H1 (cell line): ENCODE measurements at regions not wholly inside any gene's neighbourhood (a gene's known extent, or its start where the extent isn't known, plus 50 kb on each side); places are given as distances from the start of the nearest gene placed in this dataset.

ENCODE experiments used
- CTCF ChIA-PET: fragments of 300-600 bp; sonication (Branson Sonifier 250); formaldehyde crosslinking; loops from one replicate; lab custom pipeline; 2021; ENCODE audit not compliant: partially characterized antibody; lab: Charles Lee
- POLR2A ChIA-PET: fragments of 300-600 bp; sonication (Branson Sonifier 250); formaldehyde crosslinking; loops from one replicate; lab custom pipeline; 2021; ENCODE audit warnings: inconsistent platforms; ENCODE audit not compliant: partially characterized antibody; lab: Charles Lee
- DNase-seq, 2 experiments: peaks; one replicate each; pipeline versions ENCODE4 v3.0.0 to v3.0.0-alpha.2; 2010 to 2022; ENCODE audit warnings: low spot score in 2 of 2, low read depth in 1 of 2, mixed read lengths in 1 of 2
- FAIRE-seq: peaks from 2 replicates; lab custom pipeline; 2011; peaks lifted over from hg19 to GRCh38; lab: Jason Lieb, UNC
- H2AFZ ChIP-seq: 2 replicates; pipeline ENCODE4 v1.8.1; 2012; ENCODE audit warnings: low read length, inconsistent platforms
- H2AK5ac ChIP-seq: 2 replicates; pipeline ENCODE4 v1.6.1; 2013; ENCODE audit warnings: low read depth, low read length
- H2BK120ac ChIP-seq: replicated peaks from 2 replicates; pipeline ENCODE3; 2013; ENCODE audit warnings: low read depth, low read length, inconsistent platforms
- H2BK12ac ChIP-seq: 2 replicates; pipeline ENCODE4 v1.6.1; 2013; ENCODE audit warnings: low read depth, low read length
- H2BK15ac ChIP-seq: 2 replicates; pipeline ENCODE4 v1.6.1; 2013; ENCODE audit warnings: low read length
- H2BK20ac ChIP-seq: 2 replicates; pipeline ENCODE4 v1.6.1; 2013; ENCODE audit warnings: low read length
- H2BK5ac ChIP-seq: 2 replicates; pipeline ENCODE4 v1.6.1; 2013; ENCODE audit warnings: low read depth, low read length
- H3K14ac ChIP-seq: 2 replicates; pipeline ENCODE4 v1.6.1; 2013; ENCODE audit warnings: inconsistent platforms; ENCODE audit not compliant: insufficient read length
- H3K18ac ChIP-seq: 2 replicates; pipeline ENCODE4 v1.6.1; 2013; ENCODE audit warnings: low read length; ENCODE audit errors: extremely low read depth
- H3K23ac ChIP-seq: 2 replicates; pipeline ENCODE4 v1.6.1; 2013; ENCODE audit warnings: inconsistent platforms; ENCODE audit not compliant: insufficient read length
- H3K23me2 ChIP-seq: 2 replicates; pipeline ENCODE4 v1.6.1; 2013; ENCODE audit warnings: low read depth, low read length
- H3K27ac ChIP-seq: 2 replicates; pipeline ENCODE4 v1.6.1; 2011; ENCODE audit warnings: low read depth, low read length, inconsistent platforms
- H3K27me3 ChIP-seq, 4 experiments: replicated peaks in 1 of 4; 1 replicate in 1 of 4; 2 replicates in 3 of 4; pipeline versions ENCODE4 v1.6.1 to v1.8.1; 2011 to 2013; ENCODE audit warnings: low read length in 3 of 4, mild to moderate bottlenecking in 3 of 4, inconsistent platforms in 2 of 4, mixed read lengths in 2 of 4, moderate library complexity in 1 of 4; ENCODE audit not compliant: control insufficient read depth in 3 of 4, insufficient read depth in 3 of 4; ENCODE audit errors: extremely low read depth in 1 of 4
- H3K36me3 ChIP-seq, 4 experiments: 2 replicates each; pipeline versions ENCODE4 v1.6.1 to v1.8.1; 2011 to 2013; ENCODE audit warnings: mild to moderate bottlenecking in 4 of 4, low read length in 3 of 4, moderate library complexity in 2 of 4, control low read depth in 1 of 4, inconsistent platforms in 1 of 4; ENCODE audit not compliant: insufficient read depth in 4 of 4, control insufficient read depth in 2 of 4
- H3K4ac ChIP-seq: replicated peaks from 2 replicates; pipeline ENCODE3; 2013; ENCODE audit warnings: low read length, low read depth, mixed read lengths, inconsistent platforms; ENCODE audit not compliant: insufficient read length
- H3K4me1 ChIP-seq, 4 experiments: replicated peaks in 1 of 4; 1 replicate in 1 of 4; 2 replicates in 3 of 4; pipeline versions ENCODE4 v1.6.1 to v1.8.1; 2011 to 2013; ENCODE audit warnings: low read length in 3 of 4, inconsistent platforms in 2 of 4, mixed read lengths in 1 of 4; ENCODE audit not compliant: insufficient read depth in 4 of 4, control insufficient read depth in 3 of 4
- H3K4me2 ChIP-seq, 2 experiments: 2 replicates each; pipeline versions ENCODE4 v1.6.1 to v1.8.1; 2011 to 2013; ENCODE audit warnings: low read depth in 2 of 2, low read length in 2 of 2, control low read depth in 1 of 2, inconsistent platforms in 1 of 2, mild to moderate bottlenecking in 1 of 2; ENCODE audit not compliant: insufficient read depth in 1 of 2
- H3K4me3 ChIP-seq, 4 experiments: fragments of 200-600, 300-600 bp in 1 of 4; sonication (generic), shearing (Covaris generic), sonication (Bioruptor Twin) in 1 of 4; 2 replicates each; pipeline versions ENCODE4 v1.5.1 to v1.8.1; 2011 to 2016; ENCODE audit warnings: low read length in 4 of 4, low read depth in 3 of 4, control low read depth in 2 of 4, inconsistent platforms in 2 of 4, mild to moderate bottlenecking in 2 of 4, mixed read lengths in 1 of 4, moderate library complexity in 1 of 4; ENCODE audit not compliant: insufficient read depth in 2 of 4; ENCODE audit errors: extremely low read depth in 1 of 4
- H3K56ac ChIP-seq: replicated peaks from 2 replicates; pipeline ENCODE3; 2013; ENCODE audit warnings: low read depth, mild to moderate bottlenecking, mixed read lengths, low read length, inconsistent platforms; ENCODE audit not compliant: insufficient read length
- H3K79me1 ChIP-seq: 2 replicates; pipeline ENCODE4 v1.6.1; 2013; ENCODE audit warnings: low read depth, low read length, control low read depth
- H3K79me2 ChIP-seq, 2 experiments: 2 replicates each; pipeline versions ENCODE4 v1.6.1 to v1.8.1; 2012 to 2013; ENCODE audit warnings: low read length in 2 of 2, mild to moderate bottlenecking in 2 of 2, inconsistent platforms in 1 of 2; ENCODE audit not compliant: insufficient read depth in 2 of 2, control insufficient read depth in 1 of 2
- H3K9ac ChIP-seq, 4 experiments: replicated peaks in 1 of 4; 1 replicate in 1 of 4; 2 replicates in 3 of 4; pipeline versions ENCODE4 v1.6.1 to v1.8.1; 2011 to 2013; ENCODE audit warnings: low read depth in 3 of 4, low read length in 3 of 4, control low read depth in 2 of 4, mild to moderate bottlenecking in 2 of 4, moderate library complexity in 2 of 4, inconsistent platforms in 1 of 4; ENCODE audit errors: extremely low read depth in 1 of 4
- H3K9me3 ChIP-seq, 2 experiments: 2 replicates each; pipeline versions ENCODE4 v1.6.1 to v1.8.1; 2012 to 2013; ENCODE audit warnings: mild to moderate bottlenecking in 2 of 2, moderate library complexity in 2 of 2, control low read depth in 1 of 2, inconsistent platforms in 1 of 2, low read depth in 1 of 2, low read length in 1 of 2, mixed read lengths in 1 of 2; ENCODE audit not compliant: insufficient read depth in 2 of 2
- H4K20me1 ChIP-seq, 2 experiments: replicated peaks in 1 of 2; 2 replicates each; pipeline versions ENCODE3 to v1.8.1; 2011 to 2013; ENCODE audit warnings: inconsistent platforms in 2 of 2, low read length in 2 of 2, mild to moderate bottlenecking in 1 of 2; ENCODE audit not compliant: insufficient read depth in 2 of 2, control insufficient read depth in 1 of 2
- H4K5ac ChIP-seq: 2 replicates; pipeline ENCODE4 v1.6.1; 2013; ENCODE audit warnings: low read length, low read depth, mixed read lengths, inconsistent platforms; ENCODE audit not compliant: insufficient read length
- H4K8ac ChIP-seq: 2 replicates; pipeline ENCODE4 v1.8.0; 2013; ENCODE audit warnings: mild to moderate bottlenecking, moderate library complexity, low read length, inconsistent platforms; ENCODE audit not compliant: insufficient read depth; ENCODE audit errors: extremely low read depth
- H4K91ac ChIP-seq: replicated peaks from 2 replicates; pipeline ENCODE3; 2013; ENCODE audit warnings: low read length, mixed read lengths, inconsistent platforms; ENCODE audit not compliant: insufficient read length
- ASH2L ChIP-seq: fragments of 200-600, 300-600 bp; sonication (generic); IDR thresholded peaks from one replicate; pipeline ENCODE4 v1.7.1; 2017; ENCODE audit warnings: low read length
- CHD1 ChIP-seq: IDR thresholded peaks from 2 replicates; pipeline ENCODE4 v1.6.1; 2012; ENCODE audit warnings: low read depth, low read length, improper control_type of control experiment
- EGR1 ChIP-seq: IDR thresholded peaks from 2 replicates; pipeline ENCODE4 v1.6.1; 2011; ENCODE audit warnings: low read depth, low read length, borderline replicate concordance
- POLR2A ChIP-seq, 2 experiments: IDR thresholded peaks; 1 replicate in 1 of 2; 2 replicates in 1 of 2; pipeline ENCODE4 v1.6.1; 2011; ENCODE audit warnings: low read depth in 2 of 2, low read length in 2 of 2, mild to moderate bottlenecking in 2 of 2; ENCODE audit errors: control extremely low read depth in 1 of 2
- POU5F1 ChIP-seq: IDR thresholded peaks from 2 replicates; pipeline ENCODE4 v1.6.1; 2011; ENCODE audit warnings: low read depth, mild to moderate bottlenecking, low read length, moderate library complexity
- RNF2 ChIP-seq: fragments of 200-900, 300-1000 bp; sonication (generic); IDR thresholded peaks from 2 replicates; pipeline ENCODE4 v1.7.1; 2016; ENCODE audit warnings: borderline replicate concordance, low read depth, mild to moderate bottlenecking, antibody characterized with exemption, low read length; ENCODE audit not compliant: poor library complexity, severe bottlenecking; ENCODE audit errors: missing control alignments
- SUZ12 ChIP-seq: fragments of 200-600 bp; sonication (generic); IDR thresholded peaks from 2 replicates; pipeline ENCODE4 v1.6.1; 2012; ENCODE audit warnings: mild to moderate bottlenecking, inconsistent platforms, low read length, moderate library complexity, mixed read lengths
- TEAD4 ChIP-seq: IDR thresholded peaks from 2 replicates; pipeline ENCODE4 v1.6.1; 2012; ENCODE audit warnings: low read depth, low read length, inconsistent platforms, mixed read lengths
- WGBS, 2 experiments: shearing (Covaris generic) in 1 of 2; methylation state at CpG; one replicate each; pipeline versions ENCODE4 v1.1.6 to v1.1.7; 2013 to 2015; ENCODE audit warnings: low lambda C conversion rate in 2 of 2, mixed read lengths in 2 of 2, inconsistent platforms in 1 of 2, low coverage in 1 of 2, missing lambda C conversion rate in 1 of 2; ENCODE audit not compliant: insufficient replicate concordance in 2 of 2, insufficient coverage in 1 of 2, insufficient read length in 1 of 2; ENCODE audit errors: extremely low coverage in 1 of 2, missing lambda C conversion rate in 1 of 2; 5-methylcytosine and 5-hydroxymethylcytosine counted together

DNA sequence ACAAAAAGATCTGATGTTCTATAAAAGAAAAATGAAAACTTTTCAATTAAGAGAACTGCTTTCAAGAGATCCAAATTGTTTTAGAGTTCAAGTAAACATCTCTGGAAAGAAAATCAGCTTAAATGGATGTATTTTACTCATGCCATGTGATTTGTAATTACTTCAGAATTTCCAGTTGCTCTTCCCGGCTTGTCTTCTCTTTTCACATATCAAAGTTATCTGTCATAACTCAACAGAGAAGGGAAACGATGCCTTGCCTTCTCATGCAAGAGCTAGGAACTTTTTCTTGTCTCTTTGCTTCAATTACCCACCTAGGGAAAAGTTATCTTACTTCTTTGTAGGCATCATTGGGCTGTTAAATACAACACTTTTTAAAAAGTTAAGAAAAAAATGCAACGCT is 255.2 kb upstream of the POU2AF2 start:
- H4K20me1 ChIP-seq, result no peaks in the 10 kb centered on the region
- H3K4me1 ChIP-seq, result no peaks in the 10 kb centered on the region
- no peak overlapping the region for H3K18ac ChIP-seq
- H2BK5ac ChIP-seq, result no peak overlapping the region
- WGBS, 2 experiments, result 87% methylated on average over 3 of the region's 3 CpGs; no CpG with 5 or more reads in 1 of the 2 experiments
- no peak overlapping the region for H3K14ac ChIP-seq
- POLR2A ChIA-PET, result no interaction called here
- no peak overlapping the region for H2BK120ac ChIP-seq
- no peak for TF ChIP-seq CHD1
- no peak for TF ChIP-seq RNF2
- TF ChIP-seq ASH2L, result no peak
- no peak for TF ChIP-seq POLR2A (IDR thresholded peaks at IDR 0.05; ENCODE audit: control extremely low read depth in 1 of 2, low read depth in 2 of 2, low read length in 2 of 2)
- TF ChIP-seq POU5F1, result no peak
- TF ChIP-seq TEAD4, result no peak
- TF ChIP-seq SUZ12, result no peak
- TF ChIP-seq EGR1, result no peak
- TF ChIP-seq, all 59 proteins: peak for 0
- FAIRE-seq (no peak), DNase-seq (no peak)
- Histone ChIP-seq H3K27me3 (no peaks in the 10 kb centered on the region), H3K27ac (no peak overlapping the region), H4K91ac (no peak overlapping the region), H2BK20ac (no peak overlapping the region), H2BK12ac (no peak overlapping the region), H3K4me2 (no peak overlapping the region), H2BK15ac (no peak overlapping the region), H3K23ac (no peak overlapping the region), H4K8ac (no peak overlapping the region), H3K79me2 (no peaks in the 10 kb centered on the region), H2AFZ (no peak overlapping the region), H3K9ac (no peak overlapping the region), H2AK5ac (no peak overlapping the region), H3K79me1 (no peaks in the 10 kb centered on the region), H3K23me2 (no peaks in the 10 kb centered on the region), H3K9me3 (no peaks in the 10 kb centered on the region), H3K4me3 (no peak overlapping the region), H3K4ac (no peak overlapping the region), H3K36me3 (no peaks in the 10 kb centered on the region), H4K5ac (no peak overlapping the region), H3K56ac (no peak overlapping the region)
- CTCF ChIA-PET, result no interaction called here
